Kidney tubule cell (primary cell): ENCODE measurements at regions not wholly inside any gene's neighbourhood (a gene's known extent, or its start where the extent isn't known, plus 50 kb on each side); places are given as distances from the start of the nearest gene placed in this dataset.

Experiments
- DNase-seq: peaks from one replicate; pipeline ENCODE4 v3.0.0-alpha.2; 2018; ENCODE audit warnings: low spot score

DNA sequence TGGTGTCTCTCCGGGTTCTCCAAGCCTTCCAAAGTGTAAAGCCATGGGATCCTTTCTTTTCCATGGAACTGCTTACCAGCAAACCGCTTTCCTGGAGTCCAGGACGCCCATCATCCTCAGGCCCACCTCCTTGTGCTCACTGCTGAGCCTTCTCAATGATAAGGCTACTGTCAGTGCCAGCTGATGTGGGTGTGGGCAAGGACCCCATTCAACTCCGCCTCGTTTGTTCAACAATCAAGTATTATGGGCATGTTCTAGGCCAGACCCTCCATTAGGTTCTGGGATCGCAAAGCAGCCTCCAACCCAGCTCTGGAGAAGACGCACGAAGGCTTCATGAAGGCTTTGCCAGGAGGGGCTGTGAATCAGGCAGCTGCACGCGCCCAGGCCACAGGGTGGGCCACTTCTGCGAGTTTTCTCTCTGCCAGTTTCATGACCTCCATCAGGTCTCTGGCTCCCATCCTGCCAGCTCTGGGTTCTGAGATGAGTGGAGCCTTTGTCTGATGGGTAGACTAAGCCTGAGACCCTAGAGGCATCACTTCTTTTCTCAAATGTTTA is 177.1 kb downstream of the MRPL14 start:
- DNase-seq: no peak

DNA sequence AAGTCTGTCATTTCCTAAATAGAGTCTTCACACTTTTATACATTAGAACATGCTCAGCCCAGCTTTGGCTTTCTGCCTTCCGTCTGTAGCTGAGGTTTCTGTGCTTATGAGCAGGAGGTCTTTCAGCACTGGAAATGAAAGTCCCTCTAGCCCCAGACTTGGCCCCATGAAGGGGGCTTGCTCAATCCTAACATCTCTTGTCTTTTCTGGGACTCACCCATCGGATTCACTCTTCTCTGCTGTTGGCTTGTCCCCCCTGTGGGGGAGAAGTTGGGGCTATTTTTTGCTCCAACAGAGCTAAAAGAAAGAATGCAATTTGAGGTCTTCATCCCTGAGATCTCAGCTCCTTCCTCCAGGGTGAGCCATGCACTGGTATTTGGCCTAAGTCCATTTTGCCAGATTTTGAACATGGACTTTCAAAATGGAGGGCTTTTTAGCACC is 177.7 kb downstream of the MRPL14 start:
- DNase-seq: no peak

DNA sequence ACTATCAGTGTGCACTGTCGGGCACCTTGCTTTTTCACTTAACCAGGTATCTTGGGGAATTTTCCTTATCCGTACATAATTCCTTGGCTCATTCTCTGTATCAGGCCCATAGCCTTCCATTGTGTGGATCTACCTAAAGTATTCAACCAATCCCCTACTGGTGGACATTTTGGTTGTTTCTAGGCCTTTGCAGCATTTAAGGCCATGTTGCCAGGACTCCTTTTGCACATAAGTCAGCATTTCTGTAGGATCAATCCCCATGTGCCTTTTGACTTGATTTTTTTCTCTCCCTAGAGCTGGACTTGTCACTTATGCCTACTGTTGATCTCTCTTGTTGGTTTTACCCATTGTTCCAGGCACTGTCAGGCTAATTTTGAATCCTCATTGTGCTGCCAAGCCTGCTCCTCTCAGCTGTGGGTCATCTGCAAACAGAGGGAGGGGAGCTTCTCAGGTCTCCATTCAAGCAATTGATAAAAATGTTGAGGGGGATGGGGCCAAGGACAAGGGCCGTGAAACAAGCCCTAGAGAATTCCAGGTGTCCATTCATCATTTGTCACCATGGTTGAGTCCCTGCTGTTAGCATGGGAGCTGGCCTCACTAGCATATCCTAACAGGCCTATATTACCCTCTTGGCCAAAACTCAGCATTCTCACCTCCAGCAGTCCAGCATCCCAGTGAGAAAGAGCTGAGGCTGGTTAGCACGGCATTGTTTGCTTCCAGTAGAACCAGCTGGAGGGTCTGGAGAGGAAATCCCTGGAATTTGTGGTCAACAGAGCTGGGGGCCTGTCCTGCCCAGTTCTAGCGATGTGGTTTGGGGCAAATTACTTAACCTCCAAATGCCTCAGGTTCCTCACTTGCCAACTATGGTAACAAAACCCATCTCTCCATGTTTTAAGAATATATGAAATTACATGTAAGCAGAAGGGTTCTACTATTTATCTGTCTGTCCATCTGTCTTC is 178.4 kb downstream of the MRPL14 start:
- DNase-seq: peak; percentile 36

DNA sequence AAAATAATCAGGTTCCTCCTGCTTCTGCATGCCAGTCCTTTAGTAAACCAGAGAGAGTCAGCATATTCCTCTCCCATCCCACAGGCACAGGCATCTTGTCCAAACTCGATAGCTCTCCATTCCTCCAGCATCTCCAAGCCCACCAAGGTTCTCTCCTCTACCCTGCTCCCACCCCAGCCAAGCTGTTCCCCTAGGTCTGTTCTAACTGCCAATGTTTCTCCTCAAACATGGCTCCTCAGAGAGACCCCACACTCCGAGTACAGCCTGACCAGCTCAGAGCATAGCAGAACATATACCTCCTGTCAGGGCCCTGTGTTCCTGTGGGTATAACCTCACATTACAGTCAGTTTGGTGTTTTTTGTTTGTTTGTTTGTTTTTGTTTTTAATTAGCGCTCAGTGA is 177.8 kb downstream of the VEGFA start:
- DNase-seq: no peak

DNA sequence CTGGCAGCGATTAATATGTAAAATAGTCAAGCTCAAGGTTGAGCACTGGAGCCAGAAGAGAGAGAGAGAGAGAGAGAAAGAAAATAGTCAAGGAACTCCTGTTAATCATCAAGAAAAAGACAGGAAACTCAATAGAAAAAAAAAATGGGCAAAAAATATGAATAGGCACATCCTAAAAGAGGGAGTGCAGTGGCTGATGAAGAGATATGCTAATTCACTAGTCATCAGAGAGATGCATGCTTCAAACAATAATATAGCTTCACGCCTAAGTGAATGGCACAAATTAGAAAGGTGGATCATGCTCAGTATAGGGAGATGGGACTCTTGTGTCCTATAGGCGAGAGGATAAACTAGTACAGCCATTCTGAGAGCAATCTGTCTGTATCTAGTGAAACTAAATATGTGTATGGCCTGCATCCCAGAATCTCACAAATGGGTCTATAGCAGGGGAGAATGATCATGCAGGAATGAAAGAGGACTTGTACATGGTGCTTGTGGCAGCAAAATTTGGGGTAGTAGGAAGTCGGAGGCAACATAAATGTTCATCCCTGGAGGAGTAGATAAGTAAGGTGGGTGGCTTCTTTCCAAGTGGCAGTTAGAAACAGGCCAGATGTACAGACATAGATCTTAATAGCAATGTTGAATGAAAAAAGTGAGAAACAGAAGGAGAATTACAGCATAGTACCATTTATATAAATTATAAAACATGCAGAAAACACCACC is 176.8 kb downstream of the VEGFA start:
- no peak for DNase-seq

DNA sequence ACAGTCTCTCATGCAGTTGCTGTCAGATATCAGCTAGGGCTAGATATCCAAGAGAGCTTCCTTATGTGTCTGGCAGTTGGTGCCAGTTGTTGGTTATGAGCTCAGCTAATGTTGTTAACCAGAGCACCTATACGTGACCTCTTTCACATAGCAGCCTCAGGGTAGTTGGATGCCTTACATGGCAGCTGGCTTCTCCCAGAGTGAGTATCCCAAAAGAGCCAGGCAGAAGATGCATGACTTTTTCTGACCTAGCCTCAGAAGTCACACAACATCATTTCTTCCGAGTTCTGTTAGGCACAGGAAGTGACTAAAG is 175.7 kb downstream of the VEGFA start:
- peak; percentile 17 for DNase-seq

DNA sequence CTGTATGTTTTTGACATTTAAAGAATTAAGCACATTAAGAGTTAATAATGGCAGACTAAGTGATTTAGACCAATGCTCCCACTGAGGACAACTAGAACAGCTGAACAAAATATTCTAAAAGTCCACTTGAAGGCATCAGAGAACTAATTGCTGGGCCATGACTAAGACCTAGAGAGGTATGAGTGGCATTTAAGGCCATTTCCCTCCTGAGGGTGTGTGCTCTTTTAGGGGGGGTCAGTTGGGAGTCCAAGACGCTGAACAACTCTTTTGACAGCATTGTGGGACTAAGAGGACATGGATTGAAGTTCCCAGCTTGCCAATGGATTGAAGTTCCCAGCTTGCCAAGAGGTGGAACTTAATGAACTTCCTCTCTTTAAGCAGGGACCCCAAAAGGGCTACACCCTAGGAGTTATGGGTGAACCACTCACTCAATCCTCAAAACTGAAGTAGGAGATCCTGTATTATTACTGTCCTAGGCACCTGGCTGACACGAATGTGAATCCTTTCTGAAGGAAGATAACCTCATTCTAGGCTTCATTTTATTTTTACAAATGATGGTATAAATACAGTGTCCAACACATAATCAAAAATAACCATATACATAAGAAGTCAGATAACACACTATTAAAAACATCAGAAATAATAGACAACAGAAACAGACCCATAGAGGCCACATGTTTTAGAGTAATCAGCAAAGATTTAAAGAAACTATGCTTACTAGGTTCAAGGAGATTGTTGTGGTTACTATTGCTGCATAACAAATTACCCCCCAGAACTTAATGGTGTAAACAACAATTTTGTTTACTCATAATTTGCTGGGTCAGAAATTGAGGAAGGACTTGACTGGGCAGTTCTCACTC is 175.1 kb downstream of the VEGFA start:
- DNase-seq: peak; percentile 65

DNA sequence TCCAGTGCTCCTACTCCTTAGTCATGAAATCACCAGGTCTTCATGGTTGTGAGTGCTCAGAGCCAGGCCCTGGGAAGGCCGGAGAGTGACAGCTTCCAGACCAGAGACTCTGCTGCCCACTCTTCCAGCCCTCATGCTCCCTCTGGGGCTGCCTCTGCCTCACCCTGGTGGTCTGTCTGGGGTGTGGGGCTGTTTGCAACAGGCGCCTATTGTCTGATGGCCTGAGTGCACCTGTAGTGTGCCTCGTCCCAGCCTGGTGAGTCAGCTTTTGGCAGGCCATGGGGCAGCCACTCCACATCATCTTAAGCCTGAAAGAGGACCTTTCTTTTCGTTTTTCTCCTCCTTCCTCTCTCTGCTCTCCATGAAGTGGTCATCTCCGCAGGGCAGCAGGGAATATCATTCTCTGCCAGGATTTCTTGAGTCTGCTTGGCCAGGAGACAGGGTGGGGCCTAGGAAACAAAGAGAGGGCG is 173.8 kb downstream of the VEGFA start:
- peak; percentile 19 for DNase-seq

DNA sequence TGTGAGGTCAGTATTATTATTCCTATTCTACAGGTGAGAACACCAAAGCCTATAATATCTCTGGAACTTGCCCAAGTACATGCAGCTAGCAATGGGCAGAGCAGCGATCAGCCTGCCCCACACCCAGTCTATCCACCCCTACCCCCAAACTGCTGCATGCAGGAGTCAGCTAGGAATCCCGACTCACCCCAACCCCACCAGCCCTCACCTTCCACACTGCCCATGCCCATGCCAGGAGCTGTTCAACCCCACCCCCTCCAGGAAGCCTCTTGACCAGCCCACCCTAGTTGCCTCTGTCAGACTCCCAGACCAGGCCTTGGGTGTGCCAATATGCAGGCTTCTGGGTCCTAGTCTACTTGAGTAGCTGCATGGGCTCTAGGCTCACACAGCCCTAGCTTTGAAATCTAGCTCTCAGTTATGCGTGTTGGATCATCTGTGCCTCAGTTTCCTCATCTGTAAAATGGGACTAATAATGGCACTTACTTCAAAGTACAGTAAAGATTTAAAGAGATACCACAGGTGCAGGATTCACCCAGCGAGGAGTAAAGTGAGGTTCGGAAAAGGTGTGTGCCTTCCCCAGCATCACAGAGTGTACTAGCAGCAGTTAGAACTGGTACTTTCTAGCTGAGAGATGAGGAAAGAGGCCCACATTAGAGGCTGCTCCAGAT is 173.2 kb downstream of the VEGFA start:
- DNase-seq: no peak

DNA sequence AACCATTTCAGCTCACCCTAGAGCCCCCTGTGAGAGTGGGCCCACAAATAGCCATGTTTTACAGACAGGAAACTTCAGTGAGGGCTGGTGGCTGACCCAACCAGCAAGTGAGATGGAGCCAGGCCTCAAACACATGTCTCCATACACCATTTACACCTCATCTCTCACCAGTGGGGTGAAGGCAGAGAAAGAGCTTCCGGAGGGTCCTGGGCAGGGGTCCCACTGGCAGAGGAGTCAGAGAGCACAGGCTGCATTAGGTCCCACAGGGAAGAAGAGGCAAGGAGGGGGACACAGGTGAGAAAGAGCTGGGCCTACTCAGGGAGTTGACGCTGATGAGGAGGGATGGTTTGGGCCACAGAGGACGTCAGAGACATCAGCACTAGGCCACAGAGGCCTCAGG is 172.6 kb downstream of the VEGFA start:
- no peak for DNase-seq

DNA sequence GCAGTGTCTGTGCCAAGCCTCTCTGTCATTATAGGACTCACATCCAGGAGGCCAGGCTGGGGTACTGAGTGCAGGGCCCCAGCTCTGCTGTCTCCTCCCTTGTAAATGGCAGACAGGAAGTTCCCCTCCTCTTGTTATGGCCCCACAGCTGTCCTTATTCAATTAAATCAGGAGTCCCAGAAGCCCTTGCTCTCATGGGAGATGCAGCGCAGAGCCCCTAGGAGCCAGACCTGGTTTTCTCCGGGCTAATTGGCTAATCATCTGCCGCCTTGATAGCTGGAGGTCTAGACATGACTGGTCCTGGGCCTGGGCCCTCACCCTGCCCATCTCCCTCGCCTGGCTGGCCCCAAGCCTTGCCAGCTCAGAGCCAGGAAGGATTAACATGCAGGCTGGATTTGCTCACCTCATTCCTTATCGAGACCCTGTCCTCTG is 172.0 kb downstream of the VEGFA start:
- DNase-seq: no peak

DNA sequence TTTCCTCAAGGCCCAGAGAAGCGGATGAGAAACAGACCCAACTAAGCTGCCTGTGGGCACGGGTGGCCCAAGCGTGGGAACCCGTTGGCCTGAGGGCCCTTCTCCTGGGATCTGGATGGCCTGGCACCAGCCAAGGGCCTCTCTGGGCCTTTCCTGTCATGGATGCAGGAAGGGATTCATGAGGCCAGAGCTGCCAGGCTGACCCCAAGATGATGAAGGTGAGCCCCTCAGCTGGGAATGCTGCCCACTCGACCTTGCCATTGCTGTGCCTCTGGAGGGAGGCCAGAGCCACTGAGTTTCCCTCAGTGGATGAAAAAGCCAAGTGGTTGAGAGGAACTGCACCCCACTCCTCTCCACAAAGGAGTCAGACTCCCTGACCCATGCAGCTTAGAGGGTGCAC is 171.2 kb downstream of the VEGFA start:
- no peak for DNase-seq

DNA sequence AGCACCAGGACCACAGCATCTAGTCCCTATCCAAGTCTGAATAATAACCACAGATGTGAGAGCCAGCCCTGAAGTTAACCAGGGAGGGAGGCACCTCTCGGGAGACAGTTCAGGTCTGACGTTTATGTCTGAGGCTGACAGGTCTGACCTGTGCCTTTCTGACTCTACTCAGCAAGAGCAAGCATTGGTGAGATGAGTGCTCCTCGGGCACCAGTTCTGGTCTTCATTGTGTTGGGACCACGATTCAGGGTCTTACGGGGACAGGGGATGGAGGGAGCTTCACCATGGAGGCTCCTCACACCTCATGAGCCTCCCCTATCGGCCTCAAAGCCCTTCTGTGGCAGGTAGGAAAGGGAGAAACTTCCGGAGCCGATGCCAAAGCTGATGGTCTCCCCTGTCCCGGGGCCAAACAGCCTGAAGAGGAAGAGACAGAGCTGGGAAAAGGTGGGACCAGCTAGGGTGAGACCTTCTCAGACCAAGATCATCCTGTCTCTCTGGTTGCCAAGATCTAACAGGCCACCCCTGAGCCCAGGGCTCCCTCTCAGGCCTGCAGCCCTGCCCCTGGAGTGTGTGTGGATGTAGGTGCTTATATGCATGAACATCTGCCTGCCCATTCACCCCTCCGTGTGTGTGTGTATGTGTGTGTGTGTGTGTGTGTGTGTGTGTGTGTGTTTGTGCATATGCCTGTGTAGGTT is 170.5 kb downstream of the VEGFA start:
- DNase-seq: no peak

DNA sequence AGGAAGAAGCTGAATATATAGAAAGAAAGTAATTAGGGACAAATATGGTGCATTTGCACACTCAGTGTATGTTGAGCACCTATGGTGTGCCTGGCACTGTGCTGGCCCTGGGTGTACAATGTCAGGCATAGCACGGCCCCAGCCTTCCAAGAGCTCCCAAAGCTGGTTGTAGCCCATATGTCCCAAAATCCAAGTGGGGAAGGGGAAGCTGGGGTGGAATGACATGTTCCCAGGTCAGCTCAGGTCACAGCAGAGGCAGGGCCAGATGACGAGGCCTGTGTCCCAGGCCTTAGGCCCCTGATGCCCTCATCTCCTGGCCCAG is 170.0 kb downstream of the VEGFA start:
- DNase-seq: no peak

DNA sequence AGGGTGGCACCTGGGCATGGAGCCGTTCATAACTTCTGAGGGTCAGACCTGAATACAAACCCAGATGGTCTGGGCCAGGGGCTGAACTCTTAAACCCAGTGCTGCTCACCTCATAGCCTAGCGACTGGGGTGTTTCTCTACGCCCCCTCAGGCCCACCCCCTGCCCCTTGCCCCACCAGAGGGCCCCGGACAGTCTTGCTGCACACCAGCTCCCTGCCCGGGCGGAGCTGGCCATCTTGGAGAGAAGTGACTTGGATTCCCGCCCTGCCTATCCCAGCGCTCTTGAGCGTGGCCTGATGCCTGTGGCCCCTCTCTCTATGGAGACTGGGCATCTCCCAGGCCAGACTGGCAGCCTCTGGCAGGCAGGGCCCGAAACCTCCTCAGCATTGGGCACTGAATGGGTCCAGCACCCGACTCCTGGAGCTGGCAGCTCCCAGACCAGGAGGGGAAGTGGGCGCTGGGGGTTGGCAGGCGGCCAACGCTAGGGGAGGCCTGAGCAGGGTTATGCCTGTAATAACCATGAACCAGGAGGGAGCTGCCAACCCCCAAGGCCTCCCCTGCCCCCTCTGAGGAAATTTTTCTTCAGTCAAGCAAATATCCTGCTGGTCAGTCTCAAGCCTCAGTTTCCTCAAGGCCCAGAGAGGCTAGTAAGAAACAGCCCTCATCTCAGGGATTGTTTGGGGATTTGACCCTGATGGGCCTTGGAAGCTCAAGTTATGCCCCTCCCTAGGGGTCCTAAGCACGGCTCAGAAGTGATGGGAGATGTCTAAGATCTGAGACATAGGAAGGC is 169.5 kb downstream of the VEGFA start:
- no peak for DNase-seq

DNA sequence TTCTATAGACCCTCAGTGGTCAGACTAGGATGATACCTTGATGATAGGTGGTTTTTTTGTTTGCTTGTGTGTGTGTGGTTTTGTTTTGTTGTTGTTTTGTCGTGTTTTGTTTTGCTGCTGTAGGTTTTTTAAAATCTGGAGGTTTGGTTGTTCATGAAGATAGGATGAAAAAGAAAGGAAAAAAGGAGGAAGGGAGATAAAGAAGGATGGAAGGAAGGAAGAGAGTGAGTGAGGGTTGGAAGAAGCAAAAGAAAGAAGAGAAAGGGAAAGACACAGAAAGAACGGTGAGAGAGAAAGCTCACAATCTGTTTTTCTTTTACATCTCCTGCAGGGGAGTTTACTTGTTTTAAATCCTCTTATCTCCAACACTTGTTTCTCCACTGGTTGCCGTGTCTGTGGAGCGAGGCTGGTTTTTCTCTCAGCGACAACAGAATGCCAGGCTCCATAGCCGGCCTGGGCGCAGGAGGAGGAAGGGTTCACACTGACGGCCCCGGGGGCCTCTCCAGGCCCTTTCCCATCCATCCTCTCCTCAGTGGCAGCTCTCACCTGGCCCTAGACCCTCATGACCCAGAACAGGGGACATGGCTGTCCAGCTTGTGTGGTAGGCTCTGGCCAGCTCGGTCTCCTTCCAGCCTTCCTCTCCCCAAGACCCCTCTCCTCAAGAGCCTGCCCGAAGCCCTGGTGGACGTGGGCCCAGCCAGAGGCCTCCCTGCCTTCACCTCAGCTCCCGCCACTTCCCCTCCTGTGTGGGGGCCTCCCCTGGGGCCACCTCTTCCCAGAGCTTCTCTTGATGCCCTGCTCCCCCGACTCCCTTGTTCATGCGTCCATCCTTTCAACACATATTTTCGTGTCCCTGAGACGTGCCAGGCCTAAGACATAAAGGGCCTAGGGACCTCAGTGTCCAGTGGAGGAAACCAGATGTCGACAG is 168.4 kb downstream of the VEGFA start:
- DNase-seq: no peak

DNA sequence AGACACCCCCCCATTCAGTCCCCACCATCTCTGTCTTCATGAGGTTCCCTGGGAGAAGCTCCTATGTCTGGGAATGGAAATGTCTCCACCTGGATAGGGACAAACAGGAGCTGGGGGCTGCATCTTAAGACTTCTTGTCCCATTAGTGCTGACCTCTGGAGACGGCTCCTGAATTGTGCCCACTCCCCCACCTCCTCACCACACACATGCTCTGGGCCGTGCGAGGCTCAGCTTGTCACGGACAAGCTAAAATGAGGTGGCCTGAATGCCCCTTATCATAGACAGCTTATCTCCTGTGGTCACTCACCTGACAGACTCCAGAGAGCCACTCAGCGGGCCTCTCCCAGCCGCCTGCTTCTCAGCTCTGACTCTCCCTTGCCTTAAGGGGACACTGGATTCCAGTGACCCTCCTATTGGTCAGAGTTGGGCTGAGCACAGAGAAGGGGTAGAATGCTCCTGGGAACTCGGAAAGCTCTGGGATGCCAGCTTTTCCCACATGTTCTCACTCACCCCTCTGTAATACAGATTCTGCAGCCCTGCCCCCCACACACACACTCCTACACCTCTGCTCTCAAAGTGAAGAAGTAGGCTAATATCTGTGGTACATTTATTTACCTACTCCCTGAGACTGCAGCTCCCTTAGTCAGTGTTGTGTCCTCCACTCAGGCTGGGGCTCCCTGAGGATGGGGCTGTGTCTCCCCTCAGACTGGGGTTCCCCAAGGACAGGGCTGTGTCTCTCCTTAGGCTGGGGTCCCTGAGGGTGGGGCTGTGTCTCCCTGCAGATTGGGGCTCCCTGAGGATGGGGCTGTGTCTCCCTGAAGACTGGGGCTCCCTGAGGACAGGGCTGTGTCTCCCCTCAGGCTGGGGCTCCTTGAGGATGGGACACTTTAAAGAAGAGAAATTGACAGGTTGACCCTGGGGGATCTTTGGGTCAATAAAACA is 167.5 kb downstream of the VEGFA start:
- DNase-seq: no peak

DNA sequence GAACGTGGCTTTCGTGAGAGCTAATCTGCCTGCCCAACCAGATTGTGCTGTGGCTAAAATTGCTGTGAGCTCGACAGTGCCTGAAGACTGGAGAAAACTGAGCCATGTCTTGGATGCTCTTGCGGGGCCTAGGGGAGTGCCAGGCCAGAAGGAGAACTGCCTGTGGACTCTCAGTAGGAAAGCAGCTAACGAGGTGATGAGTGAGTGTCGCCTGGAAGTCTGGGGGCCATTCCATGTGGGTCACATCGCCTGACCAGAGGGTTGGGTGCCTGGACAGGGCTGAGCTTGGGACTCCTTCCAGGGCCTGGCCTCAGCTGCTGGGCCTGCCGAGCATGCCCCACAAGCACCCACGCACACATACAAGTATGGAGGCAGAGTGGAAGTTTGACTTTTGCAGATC is 166.5 kb downstream of the VEGFA start:
- DNase-seq: no peak
